Stimulated activated CD8-positive, alpha-beta memory T cell treated with anti-CD3 and anti-CD28 coated beads, Interleukin-7, amount 100 ng/mL, for 4 hours (primary cell): ENCODE measurements at regions not wholly inside any gene's neighbourhood (a gene's known extent, or its start where the extent isn't known, plus 50 kb on each side); places are given as distances from the start of the nearest gene placed in this dataset.
"Not testable (repeated sequence)": the region's sequence is repeated elsewhere in the genome, so short reads cannot be mapped to it uniquely, and the experiment has no call there.

Experiments used
- DNase-seq, 2 donors: peaks; one replicate each; pipeline ENCODE4 v3.0.0-alpha.2; 2020; ENCODE audit warnings: low read depth in 2 of 2

- no peak for DNase-seq
Measured at GRCh38 chr7:9204571-9204970, 771.2 kb downstream of the NXPH1 start.

DNA sequence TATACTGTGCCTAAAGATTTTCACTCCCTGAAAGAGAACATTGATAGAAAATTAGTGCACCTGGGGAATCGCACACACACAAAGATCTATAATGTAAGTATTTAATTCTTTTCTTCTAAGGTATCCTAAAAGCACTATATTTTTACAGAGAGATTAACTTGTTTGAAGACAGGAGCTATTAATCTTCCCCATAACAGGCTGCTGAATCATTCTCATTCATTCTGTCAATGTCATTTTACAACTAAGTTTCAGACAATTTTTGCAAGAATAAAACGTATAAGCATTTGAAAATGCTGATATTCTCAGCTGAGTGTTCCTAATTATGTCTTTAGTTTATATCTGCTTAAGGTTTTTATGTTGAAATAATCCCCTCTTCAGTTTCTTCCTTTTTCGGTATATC lies 776.7 kb downstream of the NXPH1 start:
- DNase-seq: no peak

DNA sequence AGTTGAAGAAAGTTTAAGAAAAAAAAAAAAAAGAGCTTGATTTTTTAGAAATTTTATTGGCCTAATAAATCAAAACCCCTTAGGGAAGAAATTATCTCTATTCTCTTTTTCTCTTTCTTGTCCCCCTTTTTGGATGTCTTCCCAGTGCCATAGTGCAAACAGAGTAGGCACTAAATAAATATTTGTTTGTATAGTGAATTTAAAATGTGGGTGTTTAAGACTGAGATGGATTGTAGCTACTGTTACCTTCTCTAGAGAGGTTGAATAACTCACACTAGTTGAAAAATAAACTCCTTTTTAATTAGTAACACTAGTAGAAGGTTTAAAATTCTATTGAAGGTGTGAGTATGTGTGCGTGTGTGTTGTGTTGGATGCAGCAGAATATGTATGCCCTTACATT lies 783.8 kb downstream of the NXPH1 start:
- DNase-seq: no peak

DNA sequence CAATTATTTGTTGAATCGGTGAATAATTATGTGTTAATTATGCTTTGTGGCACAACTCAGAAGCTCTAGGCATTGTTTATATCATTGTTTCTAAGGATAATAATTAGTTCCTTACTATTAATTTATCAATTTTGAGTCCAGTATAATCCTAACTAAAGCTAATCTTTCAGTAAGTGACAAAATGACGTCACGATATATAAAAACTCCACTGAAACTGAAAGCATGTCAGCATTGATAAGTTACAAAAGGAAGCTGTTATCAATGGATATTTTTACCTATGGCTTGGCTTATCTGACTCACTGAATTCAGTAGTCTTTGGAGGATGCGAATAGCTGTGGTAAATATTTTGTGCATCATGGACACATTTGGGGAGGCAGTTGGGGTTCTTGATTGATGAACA lies 793.1 kb downstream of the NXPH1 start:
- no peak for DNase-seq

- no peak for DNase-seq
Measured at GRCh38 chr7:9231630-9232121, 798.3 kb downstream of the NXPH1 start.

- no peak for DNase-seq
Measured at GRCh38 chr7:9240001-9240400, 806.6 kb downstream of the NXPH1 start.

DNA sequence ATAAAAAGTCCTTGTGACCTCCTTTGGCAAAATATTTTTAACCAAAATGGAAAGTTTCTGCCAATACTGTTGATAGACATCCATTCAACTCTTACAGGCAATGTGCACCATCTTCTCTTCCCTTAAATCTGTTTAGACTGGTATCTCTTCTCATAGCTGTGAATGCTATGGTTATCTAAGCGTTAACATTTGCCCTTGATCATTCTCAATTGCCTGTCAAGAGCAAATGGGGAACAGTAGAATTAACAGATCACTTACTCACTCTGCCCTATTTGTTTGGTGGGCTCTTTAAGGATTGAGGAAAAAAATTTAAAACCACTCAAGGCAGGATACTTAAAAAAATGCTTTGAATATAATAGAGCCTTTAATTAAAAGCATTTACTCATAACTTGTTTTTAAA lies 808.4 kb downstream of the NXPH1 start:
- no peak for DNase-seq

GRCh38 chr7:9242636-9243035 lies 809.2 kb downstream of the NXPH1 start:
- no peak for DNase-seq

DNA sequence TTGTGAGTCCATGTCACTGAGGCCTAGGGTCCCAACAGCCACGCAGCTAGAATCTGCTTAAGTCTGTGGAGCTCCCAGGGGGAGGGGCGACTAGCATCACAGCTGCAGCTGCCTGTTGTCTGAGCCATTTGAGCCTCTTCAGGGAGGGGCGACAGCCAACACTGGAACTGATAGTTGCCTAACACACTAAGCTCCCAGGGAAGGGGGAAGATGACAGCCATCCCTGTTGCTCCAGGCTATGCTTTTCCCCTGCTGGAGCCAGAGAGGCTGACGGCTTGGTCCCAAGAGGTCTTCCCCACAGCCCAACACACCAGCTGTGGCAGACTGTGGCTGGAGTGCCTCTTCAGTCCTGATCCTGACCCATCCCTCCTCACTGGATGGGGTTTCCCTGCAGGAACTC lies 817.5 kb downstream of the NXPH1 start:
- no peak for DNase-seq

DNA sequence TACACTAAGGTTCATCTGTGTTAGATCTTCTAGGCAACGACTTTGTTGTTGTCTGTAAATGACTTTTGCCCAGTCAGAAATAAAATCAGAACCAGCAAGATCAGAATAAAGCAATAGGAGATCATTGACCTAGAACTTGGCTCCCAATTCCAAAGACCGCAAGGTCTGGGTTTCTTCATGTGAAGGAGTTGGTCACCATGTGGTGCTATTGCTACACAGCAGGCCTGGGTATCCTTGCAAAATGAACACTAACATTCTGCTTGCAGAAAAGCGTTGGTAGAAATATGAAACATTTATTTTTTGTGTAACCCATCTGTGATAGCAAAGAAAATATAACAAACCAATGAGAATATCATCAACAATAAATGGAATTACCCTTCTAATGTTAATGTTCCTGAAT lies 831.0 kb downstream of the NXPH1 start:
- DNase-seq: no peak

- DNase-seq: no peak
Measured at GRCh38 chr7:9280088-9280487, 846.7 kb downstream of the NXPH1 start.

DNA sequence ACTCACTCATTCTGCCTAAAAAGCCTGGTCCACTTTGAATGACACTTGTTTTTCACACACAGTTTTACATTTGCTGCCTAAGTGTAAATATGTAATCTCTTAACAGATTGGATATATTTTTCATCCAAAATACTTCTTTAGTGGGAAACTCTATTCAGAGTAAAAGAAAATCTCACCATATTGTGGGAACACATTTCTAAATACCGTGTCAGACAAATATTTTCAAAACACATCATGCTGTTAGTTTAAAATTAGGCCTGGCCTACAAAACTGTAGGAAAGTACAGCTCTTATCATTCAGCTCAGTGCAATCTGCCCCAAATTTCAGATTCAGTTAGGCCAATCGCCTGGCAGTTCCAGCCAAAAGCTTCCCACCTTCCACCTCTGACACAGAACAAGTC lies 849.8 kb downstream of the NXPH1 start:
- DNase-seq: no peak

DNA sequence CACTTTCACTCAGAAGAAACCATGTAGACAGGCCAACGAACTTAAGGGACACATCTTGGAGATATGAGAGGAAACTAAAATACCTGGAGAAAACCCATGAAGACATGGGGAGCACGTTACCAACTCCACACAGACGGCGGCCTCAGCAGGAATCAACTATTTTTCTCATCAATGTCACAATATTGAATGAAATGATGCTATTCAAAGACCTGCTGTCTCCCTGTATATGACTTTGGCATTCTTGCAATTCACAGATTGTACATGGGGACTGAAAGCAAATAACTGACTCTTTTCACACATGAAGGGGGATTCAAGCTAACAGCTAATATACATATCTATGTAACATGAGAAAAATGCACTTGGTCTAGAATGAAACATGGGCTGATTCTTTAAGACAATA lies 869.0 kb downstream of the NXPH1 start:
- DNase-seq: no peak

- DNase-seq: no peak
Measured at GRCh38 chr7:9307131-9307530, 873.7 kb downstream of the NXPH1 start.

- DNase-seq: no peak
Measured at GRCh38 chr7:9324513-9324912, 891.1 kb downstream of the NXPH1 start.

DNA sequence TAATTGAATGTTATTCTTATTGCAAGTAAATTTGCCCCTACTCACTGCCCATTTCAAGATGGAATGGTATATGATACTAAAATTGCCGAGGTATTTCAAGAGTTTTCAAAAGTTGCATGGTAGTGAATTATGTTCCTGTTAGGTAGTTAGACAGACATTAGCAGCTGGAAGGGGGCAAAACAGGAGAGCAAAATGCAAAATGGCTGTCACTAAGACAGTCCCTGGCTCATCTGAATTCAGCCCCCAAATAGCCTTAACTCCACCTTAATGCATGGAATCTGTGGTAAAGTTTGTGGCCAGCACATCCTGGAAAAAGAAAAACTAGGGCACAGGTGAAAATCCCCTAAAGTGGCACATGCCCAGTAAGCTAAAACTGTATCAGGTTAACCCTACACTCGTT lies 894.9 kb downstream of the NXPH1 start:
- no peak for DNase-seq

DNA sequence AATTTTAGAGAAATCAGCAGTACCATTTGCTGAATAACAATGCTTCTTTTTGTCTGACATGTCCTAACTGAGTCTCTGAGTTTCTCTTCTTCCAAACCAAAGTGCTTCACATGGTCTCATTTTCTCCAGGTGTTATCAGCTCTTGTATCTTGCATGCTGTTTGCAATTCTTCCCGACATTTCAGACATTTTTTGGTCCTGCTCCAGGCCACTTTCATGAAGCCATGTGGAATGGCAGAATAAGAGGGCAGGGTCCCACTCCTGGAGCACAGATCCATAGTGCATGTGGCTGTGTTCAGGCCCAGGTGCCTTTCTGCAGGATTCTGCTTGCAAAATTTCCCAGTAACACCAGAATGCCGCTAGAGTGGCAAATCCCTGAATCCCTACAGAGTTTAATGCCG lies 916.2 kb downstream of the NXPH1 start:
- DNase-seq: no peak

DNA sequence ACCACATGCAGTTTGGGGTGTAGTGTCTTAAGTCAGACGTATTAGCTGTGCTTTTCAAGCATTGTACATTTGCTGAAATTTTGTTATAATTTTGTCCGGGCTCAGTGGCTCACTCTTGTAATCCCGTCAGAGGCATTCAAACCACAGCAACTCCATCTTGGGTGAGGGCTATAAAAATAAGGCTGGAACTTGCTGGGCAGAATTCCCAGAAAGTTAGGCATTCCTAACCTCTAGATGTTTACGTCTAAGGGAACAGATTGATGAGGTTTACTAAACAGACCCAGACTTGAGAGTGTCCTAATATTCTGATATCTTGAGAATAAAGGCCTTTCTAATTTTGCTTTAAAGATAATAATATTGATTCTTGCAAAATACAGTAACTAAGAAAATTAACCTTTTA lies 957.8 kb downstream of the NXPH1 start:
- DNase-seq: no peak

GRCh38 chr7:9391984-9392383 lies 958.6 kb downstream of the NXPH1 start:
- no peak for DNase-seq

DNA sequence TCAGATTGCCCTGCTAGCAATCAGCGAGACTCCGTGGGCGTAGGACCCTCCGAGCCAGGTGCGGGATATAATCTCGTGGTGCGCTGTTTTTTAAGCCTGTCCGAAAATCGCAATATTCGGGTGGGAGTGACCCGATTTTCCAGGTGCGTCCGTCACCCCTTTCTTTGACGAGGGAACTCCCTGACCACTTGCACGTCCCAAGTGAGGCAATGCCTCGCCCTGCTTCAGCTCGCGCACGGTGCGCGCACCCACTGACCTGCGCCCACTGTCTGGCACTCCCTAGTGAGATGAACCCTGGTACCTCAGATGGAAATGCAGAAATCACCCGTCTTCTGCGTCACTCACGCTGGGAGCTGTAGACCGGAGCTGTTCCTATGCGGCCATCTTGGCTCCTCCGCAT lies 971.0 kb downstream of the NXPH1 start:
- DNase-seq: not testable (repeated sequence)

- no peak for DNase-seq
Measured at GRCh38 chr7:9407816-9408215, 974.4 kb downstream of the NXPH1 start.

GRCh38 chr7:9453521-9453920 lies 1020.1 kb downstream of the NXPH1 start:
- no peak for DNase-seq

DNA sequence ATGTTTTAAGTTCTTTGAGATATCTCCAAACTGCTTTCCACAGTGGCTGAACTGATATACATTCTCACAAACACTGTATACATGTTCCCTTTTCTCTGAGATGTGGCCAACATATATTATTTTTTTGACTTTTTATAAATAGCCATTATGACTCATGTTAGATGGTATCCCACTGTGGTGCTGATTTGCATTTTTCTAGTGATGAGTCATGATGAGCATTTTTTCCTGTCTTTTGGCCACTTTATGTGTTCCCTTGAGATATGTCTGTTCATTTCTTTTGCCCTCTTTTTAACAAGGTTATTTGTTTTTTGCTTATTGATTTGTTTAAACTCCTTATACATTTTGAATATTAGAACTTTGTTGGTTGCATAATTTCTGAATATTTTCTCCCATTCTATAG lies 1055.1 kb downstream of the NXPH1 start:
- no peak for DNase-seq

DNA sequence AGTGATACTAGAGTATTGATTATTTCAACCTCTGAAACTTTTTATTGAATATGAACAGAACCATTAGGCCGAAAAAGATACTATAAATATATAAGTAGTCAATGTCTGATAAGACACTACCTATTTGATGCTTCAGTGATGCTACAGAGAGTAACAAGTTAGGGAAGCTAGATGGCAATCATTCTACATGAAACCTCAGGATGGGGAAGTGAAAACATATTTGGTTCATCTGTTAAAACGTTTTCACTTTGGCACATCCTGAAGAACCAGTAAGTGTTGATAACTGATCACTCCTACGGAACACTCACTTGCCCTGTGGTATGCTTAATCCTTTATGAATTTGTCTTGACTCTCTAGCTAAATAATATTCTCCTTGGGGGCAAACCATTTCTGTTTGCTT lies 1064.9 kb downstream of the NXPH1 start:
- no peak for DNase-seq

GRCh38 chr7:9502269-9502668 lies 1068.9 kb downstream of the NXPH1 start:
- no peak for DNase-seq
